NCI-H2029 treated with DMSO at 0.1 percent for 48 hours (cell line): ENCODE measurements at regions not wholly inside any gene's neighbourhood (a gene's known extent, or its start where the extent isn't known, plus 50 kb on each side); places are given as distances from the start of the nearest gene placed in this dataset.

Source experiments
- DNase-seq: peaks from one replicate; lab custom pipeline; 2025; lab: John Stamatoyannopoulos, UW

DNA sequence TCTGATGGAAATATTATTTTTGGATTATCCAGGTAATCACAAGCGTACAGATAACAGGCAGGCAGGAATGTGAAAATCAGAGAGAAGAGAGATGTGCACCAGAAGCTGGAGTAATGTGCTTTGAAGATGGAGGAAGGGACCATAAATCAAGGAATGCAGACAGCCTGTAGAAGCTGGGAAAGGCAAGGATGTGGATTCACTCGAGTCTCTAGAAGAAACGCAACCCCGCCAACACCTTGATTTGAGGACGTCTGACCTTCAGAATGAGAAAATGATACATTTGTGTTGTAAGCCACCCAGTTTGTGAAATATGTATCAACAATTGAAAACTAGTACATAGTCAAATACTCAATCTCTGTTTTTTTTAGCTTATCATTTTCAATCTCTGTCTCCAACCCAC, 207.6 kb upstream of the MPDZ start:
- no peak for DNase-seq

DNA sequence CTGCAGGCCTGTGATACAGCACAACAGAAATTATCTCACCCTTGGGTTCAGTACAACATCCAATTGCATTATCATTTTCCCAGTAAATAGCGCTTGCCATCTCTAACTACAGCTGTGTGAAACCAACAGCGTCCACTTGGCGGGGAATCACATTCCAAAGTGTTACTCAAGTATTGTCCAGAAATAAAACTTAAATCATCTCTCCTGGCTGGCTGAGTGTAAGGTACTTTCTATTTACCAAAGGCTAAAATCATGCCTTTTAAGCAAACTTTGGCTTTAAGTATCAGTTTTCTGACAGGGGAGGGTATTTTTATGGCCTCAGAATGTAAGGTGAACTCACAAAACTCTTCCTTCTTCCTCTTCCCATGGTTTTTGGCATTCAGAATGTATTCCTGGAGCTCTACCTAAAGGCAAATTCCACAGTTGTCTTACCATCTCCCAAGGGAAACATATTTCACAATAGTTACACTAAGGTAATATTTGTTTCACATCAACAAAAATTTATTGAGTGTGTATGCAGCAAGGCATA, 205.6 kb upstream of the MPDZ start:
- no peak for DNase-seq

DNA sequence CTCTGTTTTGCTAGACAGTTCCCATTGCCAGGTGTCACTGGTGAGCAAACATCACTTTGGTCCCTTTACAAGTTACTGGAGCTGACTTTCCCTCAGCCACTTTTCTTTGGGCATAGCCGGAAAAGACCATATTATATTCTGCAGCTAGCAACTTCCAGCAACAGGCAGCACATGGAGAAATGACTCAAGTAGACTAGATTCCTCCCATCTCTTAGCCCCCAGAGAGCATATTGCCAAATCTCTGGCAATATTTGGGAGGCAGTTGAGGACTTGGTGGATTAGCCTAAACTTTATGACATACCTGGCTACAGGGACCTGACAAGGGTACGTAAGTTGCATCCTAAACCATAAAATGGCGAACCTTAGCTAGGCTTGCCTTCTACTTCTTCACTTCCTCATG, 204.7 kb upstream of the MPDZ start:
- DNase-seq = no peak

DNA sequence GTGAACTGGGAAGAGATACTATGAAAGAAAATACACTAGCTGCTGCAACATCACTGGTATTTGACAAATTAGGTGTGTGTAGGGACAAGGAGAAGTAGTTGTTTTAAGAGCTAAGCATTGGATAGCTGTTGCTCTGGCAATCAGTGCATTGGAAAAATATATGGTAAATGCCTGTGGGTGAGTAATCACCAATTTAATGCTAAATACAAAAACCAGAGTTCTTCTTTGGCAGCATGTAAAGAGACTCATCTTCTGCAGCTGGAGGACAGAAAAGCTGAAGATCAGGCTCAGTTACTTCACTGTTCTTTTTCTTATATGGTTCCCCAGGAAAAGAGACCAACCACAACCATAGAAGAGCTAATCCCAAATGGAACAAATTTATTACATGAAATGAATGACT, 201.8 kb upstream of the MPDZ start:
- no peak for DNase-seq

DNA sequence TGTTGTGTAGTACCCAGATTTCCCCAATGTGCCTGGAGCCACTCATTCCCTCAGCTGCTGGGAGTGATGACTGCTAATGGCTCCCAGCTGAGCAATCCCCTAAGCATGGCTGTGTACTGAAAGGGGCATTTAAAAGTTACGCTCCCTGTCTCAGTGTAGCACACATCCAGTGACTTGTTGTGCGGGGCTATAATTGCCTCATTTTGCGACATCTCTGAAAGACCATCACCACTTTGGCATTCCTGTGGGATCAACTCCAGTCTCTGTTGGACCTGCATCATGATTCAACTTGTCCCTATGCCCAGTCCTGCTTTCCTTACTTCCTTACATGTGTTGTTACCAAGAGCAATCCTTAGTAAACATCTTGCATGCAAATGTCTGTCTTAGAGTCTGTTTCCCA, 201.2 kb upstream of the MPDZ start:
- DNase-seq = no peak

DNA sequence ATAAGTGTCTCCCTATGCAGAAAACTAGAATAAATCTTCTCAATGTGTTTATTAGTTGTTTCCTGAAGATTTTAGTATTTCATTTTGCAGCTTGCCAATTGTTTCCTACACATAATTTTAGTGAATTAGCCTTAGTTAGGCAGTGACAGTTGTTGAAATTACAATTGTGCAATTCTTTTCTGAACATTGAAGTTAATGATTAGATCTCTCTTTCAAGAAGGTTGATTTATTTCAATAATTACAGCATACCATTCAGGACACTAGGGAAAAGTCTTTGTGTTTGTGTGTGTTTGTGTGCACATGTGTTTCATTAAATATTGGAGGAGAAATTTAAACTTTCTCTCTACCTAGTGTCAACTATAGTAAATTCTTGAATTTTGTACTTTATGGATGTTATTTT, 199.6 kb upstream of the MPDZ start:
- DNase-seq = no peak

DNA sequence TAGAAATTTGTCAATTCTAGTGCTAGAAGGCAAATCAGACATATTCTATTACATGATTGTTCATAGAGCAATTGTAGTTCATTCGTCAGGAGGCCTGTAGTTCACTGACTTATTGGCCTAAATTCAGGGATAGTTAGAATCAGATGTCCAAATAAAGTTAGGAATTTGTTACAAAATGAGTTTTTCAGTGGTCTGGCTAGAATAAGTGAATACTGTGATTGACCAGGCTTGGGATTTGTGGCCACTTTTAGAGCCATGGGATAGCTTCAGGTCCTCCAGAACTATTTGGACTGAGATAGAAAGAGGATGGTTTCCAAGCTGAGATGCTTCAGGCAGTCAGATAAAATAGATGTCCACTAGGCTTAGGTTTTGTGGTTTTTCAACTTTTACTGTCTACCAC, 199.1 kb upstream of the MPDZ start:
- DNase-seq = no peak

DNA sequence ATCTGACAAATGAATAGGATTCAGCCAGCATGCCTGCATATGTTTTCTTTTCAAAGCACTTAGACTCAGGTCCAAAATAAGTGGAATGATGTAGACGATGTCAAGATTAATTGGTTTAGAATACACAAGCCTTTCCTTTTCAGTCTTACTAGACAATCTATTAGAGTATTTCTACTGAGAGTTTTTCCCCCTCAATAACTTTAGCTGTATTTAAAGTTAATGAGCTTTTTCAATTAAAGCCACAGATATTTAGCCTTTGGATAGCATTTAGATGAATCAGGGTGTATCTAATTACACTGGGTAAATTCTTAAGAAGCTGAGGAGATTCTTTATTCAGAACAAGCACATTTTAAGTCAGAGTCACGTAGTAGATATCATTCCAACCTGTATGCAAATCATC, 198.7 kb upstream of the MPDZ start:
- no peak for DNase-seq

DNA sequence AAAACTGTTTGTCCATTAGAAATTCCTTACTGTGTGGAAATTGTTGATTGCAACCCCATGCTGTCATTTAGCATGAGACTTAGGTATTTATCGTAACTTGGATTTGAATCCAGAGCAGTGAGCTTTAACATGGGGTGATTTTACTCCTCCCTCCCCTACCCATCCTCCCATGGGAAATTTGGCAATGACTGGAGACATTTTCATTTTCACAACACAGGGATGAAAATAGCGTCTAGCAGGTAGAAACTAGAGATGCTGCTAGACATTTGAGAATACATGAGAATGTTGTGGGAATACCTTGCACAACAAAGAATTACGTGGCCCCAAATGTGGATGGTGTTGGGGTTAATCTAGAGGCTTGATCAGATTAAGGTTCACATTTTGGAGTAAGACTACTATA, 191.3 kb upstream of the MPDZ start:
- DNase-seq = no peak

DNA sequence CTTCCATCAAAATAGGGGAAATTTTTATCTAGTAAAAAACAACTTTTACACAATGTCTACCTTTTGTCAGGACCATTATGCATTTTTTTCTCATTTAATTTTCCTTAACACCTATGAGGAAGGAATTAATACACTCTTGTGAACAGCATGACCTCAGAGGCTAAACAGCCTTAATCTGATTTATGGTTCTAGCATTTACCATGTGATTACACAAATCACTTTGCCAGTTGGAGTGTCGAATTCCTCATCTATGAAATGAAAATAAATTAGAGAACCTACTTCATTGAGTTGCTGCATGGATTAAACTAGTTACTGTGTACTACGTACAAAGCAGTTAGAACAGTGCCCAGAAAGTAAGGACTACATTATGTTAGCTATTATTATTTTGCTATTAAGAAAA, 187.7 kb upstream of the MPDZ start:
- no peak for DNase-seq

DNA sequence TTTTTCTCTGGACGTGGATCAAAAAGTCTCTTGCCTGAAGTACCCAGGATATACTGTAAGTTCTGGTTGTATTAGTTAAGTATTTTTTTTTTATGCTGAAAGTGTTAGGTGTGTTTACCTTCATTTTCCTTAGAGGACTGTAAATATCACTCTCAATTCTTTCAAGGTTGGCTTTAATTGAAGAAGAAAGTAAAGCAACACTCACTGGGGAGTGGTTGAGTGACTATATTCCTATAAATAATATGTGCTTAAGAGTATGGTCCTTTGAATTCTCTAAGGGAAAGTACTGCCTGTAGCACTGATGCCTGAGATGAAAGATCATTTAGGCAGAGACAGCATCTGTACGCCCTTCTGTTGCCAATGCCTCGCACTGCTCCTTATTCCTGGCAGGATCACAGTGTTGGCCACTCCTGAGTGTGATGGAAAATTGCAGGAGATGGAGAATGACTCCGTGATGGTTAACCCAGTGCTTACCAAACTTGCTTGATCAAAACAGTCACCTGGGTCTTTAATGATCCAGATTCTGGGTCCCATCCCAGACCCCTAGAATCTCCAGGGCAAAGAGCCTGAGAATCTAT, 182.0 kb upstream of the MPDZ start:
- DNase-seq = no peak

DNA sequence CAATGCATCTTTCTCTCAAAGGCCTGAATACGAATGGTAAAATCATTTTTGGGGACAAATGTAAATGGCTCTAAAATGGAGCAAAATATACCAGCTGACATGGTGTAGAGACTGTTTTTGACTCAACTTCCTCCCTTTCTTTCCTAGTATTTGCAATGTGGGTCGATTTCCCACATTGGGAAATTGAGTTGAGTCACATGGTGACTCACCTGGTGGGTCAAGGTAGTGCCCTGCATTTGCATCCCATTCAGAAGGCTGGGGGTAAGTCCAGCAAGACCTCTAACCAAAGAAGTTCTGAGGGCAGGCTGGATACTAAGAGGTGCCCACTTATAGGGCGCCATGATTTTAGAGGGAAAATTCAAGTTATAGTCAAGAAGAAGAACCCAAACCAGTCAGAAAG, 179.6 kb upstream of the MPDZ start:
- no peak for DNase-seq

DNA sequence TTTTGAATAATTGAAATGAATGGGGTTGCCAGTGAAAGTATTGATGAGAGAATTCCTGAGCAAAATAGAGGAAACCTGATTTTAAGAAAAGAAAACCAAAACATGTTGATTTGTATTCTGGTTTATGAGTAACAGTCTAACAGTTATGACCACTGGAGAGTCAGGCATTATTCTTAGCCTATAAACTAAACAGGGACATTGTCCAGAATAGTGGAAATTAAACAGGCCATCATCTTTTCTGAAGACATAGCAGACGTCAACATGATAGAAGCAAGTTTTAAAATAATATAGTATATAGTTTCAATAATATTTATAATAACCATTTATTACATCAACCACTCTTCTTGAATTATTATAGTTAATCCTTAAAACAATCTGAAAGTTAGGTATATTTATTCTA, 178.3 kb upstream of the MPDZ start:
- DNase-seq = no peak

DNA sequence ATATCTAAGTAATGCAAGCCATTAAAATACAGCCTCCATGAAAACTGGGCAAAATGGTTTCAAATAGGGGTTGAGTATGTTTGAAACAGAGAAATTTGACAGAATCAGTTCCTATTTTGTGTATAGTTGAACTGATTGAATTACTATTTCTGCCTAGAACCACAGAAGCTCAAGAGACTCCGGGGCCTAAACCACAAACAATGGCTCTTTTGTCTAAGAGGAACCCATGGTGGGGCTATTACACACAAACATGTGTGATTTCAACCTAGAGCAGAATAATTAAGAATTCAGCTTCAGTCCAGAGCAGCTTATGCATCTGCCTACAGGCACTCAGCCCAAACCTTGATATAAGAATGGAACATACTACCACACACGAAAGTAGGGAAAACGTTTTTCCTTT, 171.2 kb upstream of the MPDZ start:
- no peak for DNase-seq

DNA sequence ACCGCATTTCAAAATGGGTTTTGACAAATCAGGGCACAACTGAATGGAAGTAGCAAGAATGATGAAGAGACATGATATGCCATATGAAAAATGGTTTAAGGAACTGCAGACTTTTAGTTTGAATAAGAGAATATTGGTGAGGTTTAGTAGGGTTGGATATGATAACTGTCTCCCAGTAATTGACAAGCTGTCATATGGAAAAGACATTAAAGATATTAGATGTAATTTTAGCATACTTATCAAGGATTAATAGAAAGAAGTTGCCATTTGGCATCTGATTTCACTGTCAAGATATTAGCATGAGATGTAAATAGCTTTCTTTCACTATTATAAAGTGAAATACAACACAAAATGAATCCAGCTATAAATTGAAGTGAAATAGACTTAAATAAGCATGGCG, 169.0 kb upstream of the MPDZ start:
- DNase-seq = no peak

DNA sequence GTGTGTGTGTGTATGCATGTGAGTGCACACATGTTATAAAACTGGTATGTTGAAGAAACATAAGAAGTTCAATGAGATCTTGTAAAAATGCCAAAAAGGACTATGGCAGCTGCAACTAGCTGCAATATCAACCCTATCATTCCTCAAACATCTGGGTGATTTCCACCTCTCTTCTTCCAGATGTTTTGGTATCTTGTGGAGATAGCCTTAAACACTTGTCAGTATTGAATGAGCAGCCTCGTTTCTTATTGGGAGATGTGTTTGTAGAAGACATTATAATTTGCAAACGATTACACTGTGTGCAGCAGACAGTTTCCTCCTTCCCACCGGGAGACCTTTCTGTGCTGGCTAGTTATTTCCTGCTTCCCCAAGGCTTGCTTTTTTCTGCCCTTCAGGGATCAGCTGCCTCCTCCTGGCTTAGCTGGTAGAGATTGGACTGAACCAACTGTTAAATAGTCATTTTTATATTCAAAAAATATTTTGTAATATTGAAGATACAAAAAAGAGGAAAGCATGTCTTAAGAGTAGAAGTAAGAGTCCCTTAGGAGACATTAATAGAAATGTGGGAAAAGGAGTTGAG, 168.4 kb upstream of the MPDZ start:
- no peak for DNase-seq

DNA sequence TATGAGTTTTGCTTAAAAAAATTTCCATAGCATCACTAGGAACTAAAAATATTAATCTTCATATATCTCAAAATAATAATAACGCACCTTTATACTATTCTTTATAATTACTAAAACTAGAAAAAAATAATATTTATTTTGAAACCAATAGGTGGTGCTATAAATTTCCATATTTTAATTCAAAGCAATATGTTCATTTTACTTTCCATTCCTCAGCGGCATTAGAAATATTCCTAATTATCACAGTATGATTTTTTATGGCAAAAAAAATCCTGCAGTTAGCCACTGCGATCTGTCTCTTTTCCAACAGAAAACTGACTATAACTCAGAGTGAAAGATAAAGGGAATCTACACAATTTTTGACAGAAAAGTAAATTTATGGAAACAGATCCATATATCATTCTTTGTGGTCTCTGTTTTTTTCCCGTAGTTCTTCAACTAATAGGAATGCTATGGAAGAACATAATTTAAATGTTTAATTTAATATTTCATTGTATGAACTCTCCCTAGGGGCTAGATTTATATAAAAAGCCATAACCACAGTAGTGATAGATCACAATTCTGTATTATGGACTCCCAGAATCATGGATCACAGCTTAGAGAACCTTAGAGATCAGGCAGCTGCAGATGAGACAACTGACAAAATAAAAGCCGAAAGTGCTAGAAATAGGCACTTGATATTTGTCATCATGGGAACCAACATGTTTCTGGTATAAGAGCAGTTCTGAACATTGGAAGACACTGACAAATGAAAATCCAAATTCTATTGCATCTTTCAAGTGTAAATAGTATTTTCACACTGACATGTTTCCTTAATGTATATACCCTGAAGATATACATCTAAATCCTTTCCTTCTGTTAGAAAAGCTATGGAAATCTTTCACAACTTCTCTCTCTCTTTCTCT, 167.7 kb upstream of the MPDZ start:
- DNase-seq = no peak

DNA sequence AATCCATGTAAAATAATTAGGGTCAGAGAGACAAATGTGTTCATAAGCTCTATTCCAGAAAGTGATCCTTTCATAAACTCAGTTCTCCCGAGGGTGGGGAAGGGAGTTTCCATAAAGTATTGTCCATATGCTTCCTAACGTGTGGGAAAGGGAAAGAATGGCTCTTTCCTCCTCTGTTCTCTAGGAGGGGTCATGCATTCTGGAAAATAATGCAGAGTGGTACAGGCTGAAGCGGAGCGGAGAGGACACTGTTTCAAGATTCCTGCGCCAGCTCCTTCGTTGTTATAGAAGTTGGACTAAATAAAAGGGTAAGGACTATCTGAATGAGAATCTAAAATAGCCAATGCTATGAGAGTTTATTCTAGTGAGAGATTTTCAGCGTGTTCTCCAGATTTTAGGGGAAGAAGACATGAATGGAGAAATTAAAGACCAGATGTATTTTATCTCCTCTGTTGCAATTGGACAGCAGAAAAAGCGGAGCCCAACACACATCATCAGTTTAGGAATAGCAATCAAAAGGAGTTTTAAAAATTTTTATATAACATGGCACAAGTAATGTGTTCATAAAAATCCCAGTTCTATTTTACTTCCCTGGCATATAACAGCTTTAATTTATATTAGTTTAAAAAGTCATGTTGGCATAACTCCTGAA, 166.9 kb upstream of the MPDZ start:
- DNase-seq = no peak

DNA sequence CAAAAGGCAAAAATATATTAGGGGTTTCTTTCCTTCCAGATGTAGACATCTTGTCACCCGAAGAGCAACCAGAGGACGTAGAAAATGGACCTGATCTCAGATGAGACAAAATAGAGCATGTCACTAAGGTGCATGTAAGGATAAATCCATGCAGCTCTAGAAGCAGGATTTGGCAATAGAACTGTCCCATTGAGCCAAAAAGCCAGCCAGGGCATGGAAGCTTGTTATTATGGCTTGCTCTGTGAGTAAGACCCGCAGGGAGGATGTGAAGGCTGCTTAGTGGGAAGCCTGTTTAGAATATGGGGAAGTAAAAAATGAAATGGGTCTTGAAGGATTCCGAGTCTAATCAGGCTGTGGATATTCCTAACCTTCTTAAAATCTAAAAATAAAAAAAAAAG, 165.6 kb upstream of the MPDZ start:
- no peak for DNase-seq

DNA sequence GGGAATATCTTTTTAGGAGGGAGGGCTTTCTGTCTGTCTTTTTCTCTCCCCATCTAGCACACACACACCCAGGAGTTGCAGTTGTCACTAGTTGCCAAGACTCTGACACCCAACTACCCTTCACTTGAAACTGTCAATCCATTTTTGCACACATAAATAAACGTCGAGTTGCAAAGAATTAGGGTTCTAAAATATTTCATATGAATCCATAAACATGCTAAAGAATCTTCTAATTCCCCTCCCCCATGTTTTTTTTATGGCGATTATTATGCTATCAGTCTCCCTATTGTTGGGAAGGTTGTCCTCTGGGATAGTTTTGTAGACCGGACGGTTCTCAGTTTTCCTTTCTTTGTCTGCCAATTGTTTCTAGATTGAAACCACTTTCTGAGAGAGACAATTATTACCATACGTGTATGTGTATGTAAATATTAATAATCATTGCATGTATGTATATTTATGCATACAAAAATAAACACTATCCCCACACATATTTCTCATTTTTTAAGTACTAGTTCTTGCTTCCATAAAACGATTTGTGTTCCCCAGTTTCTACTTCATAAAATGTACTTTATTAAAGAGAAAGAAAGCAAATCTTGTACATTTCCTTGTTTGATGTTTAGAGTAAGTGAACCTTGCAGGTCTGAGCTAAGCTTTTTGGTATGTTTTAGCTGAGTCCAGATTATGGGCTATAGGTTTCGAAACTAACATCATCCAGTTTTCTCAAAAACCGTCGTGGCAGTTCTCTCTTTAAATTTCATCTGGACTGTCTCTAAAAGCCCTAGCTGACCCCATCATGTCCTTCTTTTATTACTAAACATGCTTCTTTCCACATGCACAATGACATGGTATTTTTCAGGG, 165.0 kb upstream of the MPDZ start:
- no peak for DNase-seq

DNA sequence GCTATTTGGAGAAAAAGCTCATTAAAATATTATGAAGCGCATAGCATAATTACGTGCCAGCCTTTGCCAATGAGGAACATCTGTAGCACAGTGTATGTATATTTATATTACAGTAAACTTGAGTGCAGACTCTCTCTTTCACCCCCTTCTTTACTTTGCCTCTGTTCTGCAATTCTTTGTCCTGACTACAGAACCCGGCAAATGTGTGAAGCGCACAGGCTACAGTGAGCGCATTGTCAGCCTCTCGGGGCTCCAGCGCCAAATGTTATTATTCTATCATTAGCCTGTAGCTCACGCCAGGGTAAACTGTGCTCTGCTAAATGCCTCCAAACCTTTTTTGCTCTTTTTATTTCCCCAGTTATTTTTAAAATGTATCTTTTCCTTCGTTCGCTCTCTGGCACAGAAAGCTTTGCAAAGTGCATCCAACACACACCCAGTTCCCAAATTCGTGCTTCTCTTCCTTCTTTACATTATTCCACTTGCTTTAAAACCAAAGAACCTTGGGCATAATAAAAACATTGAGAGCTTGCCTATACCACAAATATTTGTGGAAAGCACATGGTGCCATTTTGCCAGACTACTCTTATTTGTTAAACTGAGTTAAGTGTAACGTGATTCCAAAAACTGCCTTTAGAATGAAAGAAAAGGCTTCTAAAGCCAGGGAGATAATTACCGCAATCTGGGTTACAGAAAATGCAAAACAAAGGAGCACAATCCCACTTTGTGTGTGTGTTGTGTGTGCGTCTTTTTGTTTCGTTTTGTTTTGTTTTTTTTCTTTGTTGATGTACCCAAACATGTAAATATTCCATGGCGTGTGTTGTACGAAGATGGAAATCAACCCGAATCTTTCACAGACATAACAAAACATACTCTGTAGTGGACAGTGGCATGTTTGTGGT, 164.1 kb upstream of the MPDZ start:
- DNase-seq = no peak
